Skeletal muscle cell (primary cell): ENCODE measurements at regions not wholly inside any gene's neighbourhood (a gene's known extent, or its start where the extent isn't known, plus 50 kb on each side); places are given as distances from the start of the nearest gene placed in this dataset.

Source experiments
- DNase-seq: peaks from one replicate; pipeline ENCODE4 v3.0.0-alpha.2; 2010; ENCODE audit warnings: low read depth
- H3K4me3 ChIP-seq: 2 replicates; pipeline ENCODE4 v1.5.1; 2011; ENCODE audit warnings: low read depth, mild to moderate bottlenecking, control low read depth, low read length, moderate library complexity

GRCh38 chr13:99145461-99145860 is 55.2 kb upstream of the UBAC2 start:
- DNase-seq: no peak
- H3K4me3 ChIP-seq: no peak overlapping the region

DNA sequence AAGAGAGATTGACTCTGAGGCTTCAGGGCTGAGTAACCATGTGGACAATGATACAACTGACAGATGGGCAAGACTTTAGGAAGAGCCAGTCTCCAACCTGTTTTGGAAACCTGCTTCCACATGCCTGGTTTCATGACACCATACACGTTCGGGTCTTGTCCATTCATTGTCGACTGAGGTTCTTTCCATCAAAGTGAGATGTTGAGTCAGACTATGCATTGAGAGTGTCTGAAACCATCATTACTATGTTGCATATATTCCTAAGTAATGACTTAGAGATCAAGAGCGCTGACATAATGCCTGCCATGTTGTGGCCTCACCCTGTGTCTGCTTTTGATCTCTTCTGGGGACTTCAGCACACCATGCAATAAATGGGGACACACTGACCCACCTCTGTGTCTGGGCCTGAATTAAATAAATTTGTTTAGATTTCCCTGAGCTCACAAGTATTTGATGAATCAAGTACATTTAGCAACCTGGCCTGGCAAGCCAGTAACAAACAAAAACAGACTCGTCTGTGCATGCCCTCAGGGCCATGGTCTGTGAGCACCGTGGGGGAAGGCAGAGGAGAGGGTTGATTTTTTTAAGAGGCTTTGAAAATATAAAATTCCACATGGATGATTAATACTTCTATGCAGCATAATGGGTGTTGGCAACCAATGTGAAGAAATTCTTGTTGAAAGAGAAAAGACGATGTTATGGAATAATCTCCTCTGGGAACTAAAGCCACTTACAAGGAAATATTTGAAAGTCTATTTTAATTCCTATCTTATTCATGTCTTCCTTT is 49.9 kb upstream of the UBAC2 start:
- peak; percentile 36 for DNase-seq
- no peak overlapping the region for H3K4me3 ChIP-seq
